ENCODE measurements at regions not wholly inside any gene's neighbourhood (a gene's known extent, or its start where the extent isn't known, plus 50 kb on each side); places are given as distances from the start of the nearest gene placed in this dataset.

DNA sequence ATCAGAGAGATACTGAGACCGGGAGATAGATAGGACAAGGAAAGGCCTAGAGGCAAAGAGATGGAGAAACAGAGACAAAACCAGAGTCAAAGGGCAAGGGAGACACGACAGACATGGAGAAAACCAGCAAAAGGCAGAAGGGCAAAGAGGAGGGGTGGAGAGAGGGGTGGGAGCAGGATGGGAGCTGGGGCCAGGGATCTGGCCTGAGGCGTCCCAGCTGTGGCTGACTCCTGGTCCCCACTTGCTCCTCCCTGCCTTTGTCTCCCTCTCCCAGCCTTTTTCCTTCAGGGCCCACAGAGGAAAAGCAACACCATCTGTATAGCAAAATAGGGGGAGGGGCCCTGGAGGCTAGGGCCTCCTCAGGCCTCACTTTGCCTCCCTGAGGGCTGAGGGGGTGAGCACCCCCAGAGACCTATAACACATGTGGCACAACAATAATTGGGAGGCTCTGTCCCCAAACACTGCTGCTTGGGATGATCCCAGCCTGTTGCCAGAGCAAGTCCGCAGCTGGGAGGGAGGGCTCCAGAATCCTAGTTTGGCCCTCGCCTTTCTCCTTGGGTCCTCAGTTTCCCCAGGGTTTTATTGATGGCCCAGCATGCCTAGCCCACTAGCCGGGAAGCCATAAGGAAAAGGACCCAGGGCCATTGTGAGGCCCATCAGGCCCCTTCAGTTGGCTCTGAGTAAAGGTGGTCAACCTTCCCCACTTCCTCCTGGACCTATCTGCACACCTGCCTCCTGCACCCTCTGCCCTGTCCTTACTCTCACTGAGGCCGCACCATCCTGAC lies 96.8 kb downstream of the PJA1 start:
- H3K9me3 ChIP-seq (ENCODE audit: control insufficient read depth, insufficient read depth, low read length) = no peaks in the 10 kb centered on the region
- no peaks in the 10 kb centered on the region for H3K36me3 ChIP-seq (ENCODE audit: control insufficient read depth, low read length)
- H3F3A ChIP-seq (ENCODE audit: control insufficient read depth, insufficient read depth) = no peaks in the 10 kb centered on the region
- no peaks in the 10 kb centered on the region for H3K79me2 ChIP-seq (ENCODE audit: control insufficient read depth, low read length)
- H4K20me1 ChIP-seq (ENCODE audit: control insufficient read depth, insufficient read depth, low read depth, low read length) = no peaks in the 10 kb centered on the region
- no peaks in the 10 kb centered on the region for H3K9me2 ChIP-seq (replicated peaks; ENCODE audit: control insufficient read depth, low read length)
- H3K27ac ChIP-seq (ENCODE audit: low read depth, low read length) = no peak overlapping the region
- no peak overlapping the region for H3K4me2 ChIP-seq (ENCODE audit: low read length)
- TF ChIP-seq, protein P1, sequence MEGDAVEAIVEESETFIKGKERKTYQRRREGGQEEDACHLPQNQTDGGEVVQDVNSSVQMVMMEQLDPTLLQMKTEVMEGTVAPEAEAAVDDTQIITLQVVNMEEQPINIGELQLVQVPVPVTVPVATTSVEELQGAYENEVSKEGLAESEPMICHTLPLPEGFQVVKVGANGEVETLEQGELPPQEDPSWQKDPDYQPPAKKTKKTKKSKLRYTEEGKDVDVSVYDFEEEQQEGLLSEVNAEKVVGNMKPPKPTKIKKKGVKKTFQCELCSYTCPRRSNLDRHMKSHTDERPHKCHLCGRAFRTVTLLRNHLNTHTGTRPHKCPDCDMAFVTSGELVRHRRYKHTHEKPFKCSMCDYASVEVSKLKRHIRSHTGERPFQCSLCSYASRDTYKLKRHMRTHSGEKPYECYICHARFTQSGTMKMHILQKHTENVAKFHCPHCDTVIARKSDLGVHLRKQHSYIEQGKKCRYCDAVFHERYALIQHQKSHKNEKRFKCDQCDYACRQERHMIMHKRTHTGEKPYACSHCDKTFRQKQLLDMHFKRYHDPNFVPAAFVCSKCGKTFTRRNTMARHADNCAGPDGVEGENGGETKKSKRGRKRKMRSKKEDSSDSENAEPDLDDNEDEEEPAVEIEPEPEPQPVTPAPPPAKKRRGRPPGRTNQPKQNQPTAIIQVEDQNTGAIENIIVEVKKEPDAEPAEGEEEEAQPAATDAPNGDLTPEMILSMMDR (IDR thresholded peaks at IDR 0.05; ENCODE audit: low read depth, low read length, poor library complexity, severe bottlenecking) = no peak
- TF ChIP-seq EZH2phosphoT487 (IDR thresholded peaks at IDR 0.05; ENCODE audit: borderline replicate concordance, low read length) = no peak
- no peaks in the 10 kb centered on the region for H3K4me1 ChIP-seq (ENCODE audit: control insufficient read depth, low read length)
- no peak overlapping the region for H3K4me3 ChIP-seq (ENCODE audit: low read length)
- no peaks in the 10 kb centered on the region for H3K27me3 ChIP-seq (ENCODE audit: control insufficient read depth, low read length)

DNA sequence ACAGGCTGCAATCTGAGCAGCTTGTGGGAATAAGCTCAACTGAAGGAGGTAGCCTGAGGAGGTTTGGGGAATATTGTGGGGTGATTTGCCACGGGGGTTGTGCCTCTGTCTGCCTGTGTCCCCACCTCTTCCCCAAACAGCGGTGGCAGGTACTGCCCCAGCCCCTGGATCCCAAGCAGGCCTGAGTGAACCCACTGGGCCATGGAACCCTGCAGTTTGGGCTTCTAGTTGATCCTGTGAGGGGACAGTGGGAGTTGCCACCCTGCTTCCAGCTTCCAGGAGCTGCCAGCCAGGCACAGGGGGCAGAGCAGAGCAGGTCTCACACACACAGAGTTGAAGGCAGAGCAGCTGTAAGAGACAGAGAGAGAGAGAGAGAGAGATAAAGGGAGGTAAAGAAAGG lies 97.4 kb downstream of the PJA1 start:
- Histone ChIP-seq H3K4me2 (ENCODE audit: low read length) (no peak overlapping the region), H3F3A (ENCODE audit: control insufficient read depth, insufficient read depth) (no peaks in the 10 kb centered on the region), H3K9me2 (replicated peaks; ENCODE audit: control insufficient read depth, low read length) (no peaks in the 10 kb centered on the region), H3K36me3 (ENCODE audit: control insufficient read depth, low read length) (no peaks in the 10 kb centered on the region), H3K79me2 (ENCODE audit: control insufficient read depth, low read length) (no peaks in the 10 kb centered on the region), H3K27ac (ENCODE audit: low read depth, low read length) (no peak overlapping the region), H3K4me1 (ENCODE audit: control insufficient read depth, low read length) (no peaks in the 10 kb centered on the region), H3K27me3 (ENCODE audit: control insufficient read depth, low read length) (no peaks in the 10 kb centered on the region), H4K20me1 (ENCODE audit: control insufficient read depth, insufficient read depth, low read depth, low read length) (no peaks in the 10 kb centered on the region), H3K9me3 (ENCODE audit: control insufficient read depth, insufficient read depth, low read length) (no peaks in the 10 kb centered on the region), H3K4me3 (ENCODE audit: low read length) (no peak overlapping the region)
- no peak for TF ChIP-seq EZH2phosphoT487 (IDR thresholded peaks at IDR 0.05; ENCODE audit: borderline replicate concordance, low read length)
- TF ChIP-seq, protein P1 (IDR thresholded peaks at IDR 0.05; ENCODE audit: low read depth, low read length, poor library complexity, severe bottlenecking) = no peak

DNA sequence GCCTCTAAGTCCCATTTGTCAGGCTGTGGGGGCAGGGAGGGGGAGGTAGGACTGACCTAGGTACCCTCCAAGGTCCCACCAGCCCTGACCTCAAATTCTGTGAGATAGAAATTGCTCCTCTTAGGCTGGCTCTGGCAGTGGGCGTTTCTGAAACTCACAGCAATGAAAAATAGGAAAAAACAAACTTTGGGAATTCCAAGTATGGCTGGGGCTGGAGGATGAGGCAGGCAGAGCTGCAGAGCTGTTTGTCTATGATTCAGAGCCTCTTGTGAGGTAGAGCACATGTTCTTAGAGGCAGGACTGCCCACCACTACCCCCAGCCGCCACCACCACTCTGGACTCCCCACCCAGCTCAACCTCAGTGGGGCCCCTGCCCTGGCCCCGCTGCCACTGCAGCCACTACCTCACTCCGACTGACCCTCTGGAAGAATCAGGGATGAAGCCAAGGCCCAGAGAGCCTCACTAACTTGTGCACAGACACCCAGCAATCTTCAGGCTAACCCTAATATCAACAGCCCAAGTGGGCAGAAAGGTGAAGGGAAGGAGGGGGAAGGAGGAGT lies 98.2 kb downstream of the PJA1 start:
- Histone ChIP-seq H3K4me3 (ENCODE audit: low read length) (no peak overlapping the region), H3K27me3 (ENCODE audit: control insufficient read depth, low read length) (no peaks in the 10 kb centered on the region), H3K4me2 (ENCODE audit: low read length) (no peak overlapping the region), H4K20me1 (ENCODE audit: control insufficient read depth, insufficient read depth, low read depth, low read length) (no peaks in the 10 kb centered on the region), H3K9me2 (replicated peaks; ENCODE audit: control insufficient read depth, low read length) (no peaks in the 10 kb centered on the region), H3K36me3 (ENCODE audit: control insufficient read depth, low read length) (no peaks in the 10 kb centered on the region), H3K79me2 (ENCODE audit: control insufficient read depth, low read length) (no peaks in the 10 kb centered on the region), H3K9me3 (ENCODE audit: control insufficient read depth, insufficient read depth, low read length) (no peaks in the 10 kb centered on the region), H3K27ac (ENCODE audit: low read depth, low read length) (no peak overlapping the region), H3F3A (ENCODE audit: control insufficient read depth, insufficient read depth) (no peaks in the 10 kb centered on the region), H3K4me1 (ENCODE audit: control insufficient read depth, low read length) (no peaks in the 10 kb centered on the region)
- TF ChIP-seq, protein P1 (IDR thresholded peaks at IDR 0.05; ENCODE audit: low read depth, low read length, poor library complexity, severe bottlenecking) = no peak
- no peak for TF ChIP-seq EZH2phosphoT487 (IDR thresholded peaks at IDR 0.05; ENCODE audit: borderline replicate concordance, low read length)

Measured in DOHH2 (cell line).